ENCODE measurements at regions not wholly inside any gene's neighbourhood (a gene's known extent, or its start where the extent isn't known, plus 50 kb on each side); places are given as distances from the start of the nearest gene placed in this dataset.

DNA sequence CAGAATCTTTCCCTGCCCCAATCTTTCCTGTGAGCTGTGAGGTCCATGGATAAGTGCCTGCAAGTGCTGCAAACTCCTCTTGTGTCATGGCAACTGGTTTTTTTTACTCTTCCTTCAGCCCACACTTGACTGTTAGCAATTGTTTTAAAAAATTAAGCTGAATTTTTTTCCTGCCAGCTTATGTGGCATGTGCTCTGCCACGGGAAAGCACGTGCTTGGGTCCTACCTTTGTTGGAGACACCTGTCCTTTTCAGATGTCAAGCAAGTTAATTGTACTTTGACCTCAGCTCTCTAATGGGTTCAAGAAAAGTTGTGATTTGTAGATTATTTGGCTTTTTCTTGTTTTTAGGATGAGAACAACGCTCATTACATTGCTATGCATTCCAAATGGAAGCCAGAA is 398.5 kb downstream of the NUF2 start:
- Mint-ChIP-seq H3K4me3 (ENCODE audit: unreplicated experiment) (no peak overlapping the region), H3K4me1 (ENCODE audit: low read depth, unreplicated experiment) (no peaks in the 10 kb centered on the region), H3K27me3 (ENCODE audit: insufficient read depth, unreplicated experiment) (peaks cover 2% of the 10 kb centered on the region), H3K9me3 (ENCODE audit: unreplicated experiment) (peaks cover 15% of the 10 kb centered on the region), H3K27ac (ENCODE audit: unreplicated experiment) (no peak overlapping the region), H3K36me3 (ENCODE audit: insufficient read depth, unreplicated experiment) (no peaks in the 10 kb centered on the region)
- ChIA-PET POLR2A (no interaction called here), CTCF (no interaction called here)
- Histone ChIP-seq H3K36me3 (ENCODE audit: control insufficient read depth, insufficient read depth, low read length) (no peaks in the 10 kb centered on the region), H3K27me3 (replicated peaks; ENCODE audit: control insufficient read depth, insufficient read depth, low read length) (no peaks in the 10 kb centered on the region), H3K9me3 (no peaks in the 10 kb centered on the region), H3K4me3 (ENCODE audit: low read depth, low read length) (no peak overlapping the region), H3K4me1 (no peaks in the 10 kb centered on the region)
- intact Hi-C loops (cut with micrococcal nuclease; ENCODE audit: unreplicated experiment), result no loop called here
- DNase-seq, result no peak
- no TSS peak for BruUV-seq (replicated peaks)
- TF ChIP-seq, protein P1, sequence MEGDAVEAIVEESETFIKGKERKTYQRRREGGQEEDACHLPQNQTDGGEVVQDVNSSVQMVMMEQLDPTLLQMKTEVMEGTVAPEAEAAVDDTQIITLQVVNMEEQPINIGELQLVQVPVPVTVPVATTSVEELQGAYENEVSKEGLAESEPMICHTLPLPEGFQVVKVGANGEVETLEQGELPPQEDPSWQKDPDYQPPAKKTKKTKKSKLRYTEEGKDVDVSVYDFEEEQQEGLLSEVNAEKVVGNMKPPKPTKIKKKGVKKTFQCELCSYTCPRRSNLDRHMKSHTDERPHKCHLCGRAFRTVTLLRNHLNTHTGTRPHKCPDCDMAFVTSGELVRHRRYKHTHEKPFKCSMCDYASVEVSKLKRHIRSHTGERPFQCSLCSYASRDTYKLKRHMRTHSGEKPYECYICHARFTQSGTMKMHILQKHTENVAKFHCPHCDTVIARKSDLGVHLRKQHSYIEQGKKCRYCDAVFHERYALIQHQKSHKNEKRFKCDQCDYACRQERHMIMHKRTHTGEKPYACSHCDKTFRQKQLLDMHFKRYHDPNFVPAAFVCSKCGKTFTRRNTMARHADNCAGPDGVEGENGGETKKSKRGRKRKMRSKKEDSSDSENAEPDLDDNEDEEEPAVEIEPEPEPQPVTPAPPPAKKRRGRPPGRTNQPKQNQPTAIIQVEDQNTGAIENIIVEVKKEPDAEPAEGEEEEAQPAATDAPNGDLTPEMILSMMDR (IDR thresholded peaks at IDR 0.05; ENCODE audit: insufficient read depth in 1 of 2, low read depth in 1 of 2, low read length in 1 of 2, severe bottlenecking in 1 of 2, unreplicated experiment in 1 of 2), result no peak

DNA sequence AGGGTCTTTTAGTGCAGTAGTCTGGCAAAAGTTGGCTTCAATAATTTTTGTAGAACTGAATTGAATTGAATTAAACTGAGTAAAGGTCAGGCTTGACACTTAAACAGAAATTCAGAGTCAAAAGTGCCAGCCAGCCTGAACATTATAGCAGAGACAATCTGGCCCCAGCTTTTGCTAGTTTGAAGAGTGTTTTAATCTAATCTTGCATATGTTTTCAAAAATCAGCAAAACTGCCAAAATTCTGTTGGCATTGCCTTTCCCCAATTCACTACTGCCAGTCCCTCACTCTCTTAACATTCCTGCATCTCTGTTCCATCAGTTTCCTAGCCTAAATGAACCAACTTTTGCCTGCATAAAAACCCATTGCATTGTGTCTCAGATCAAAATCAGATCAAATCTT is 403.8 kb downstream of the NUF2 start:
- Mint-ChIP-seq H3K9me3 (ENCODE audit: unreplicated experiment) (peaks cover 9% of the 10 kb centered on the region), H3K27ac (ENCODE audit: unreplicated experiment) (no peak overlapping the region), H3K4me3 (ENCODE audit: unreplicated experiment) (no peak overlapping the region), H3K4me1 (ENCODE audit: low read depth, unreplicated experiment) (no peaks in the 10 kb centered on the region), H3K27me3 (ENCODE audit: insufficient read depth, unreplicated experiment) (peaks cover 2% of the 10 kb centered on the region), H3K36me3 (ENCODE audit: insufficient read depth, unreplicated experiment) (no peaks in the 10 kb centered on the region)
- Histone ChIP-seq H3K27me3 (replicated peaks; ENCODE audit: control insufficient read depth, insufficient read depth, low read length) (no peaks in the 10 kb centered on the region), H3K36me3 (ENCODE audit: control insufficient read depth, insufficient read depth, low read length) (no peaks in the 10 kb centered on the region), H3K4me1 (no peaks in the 10 kb centered on the region), H3K9me3 (no peaks in the 10 kb centered on the region), H3K4me3 (ENCODE audit: low read depth, low read length) (no peak overlapping the region)
- TF ChIP-seq, protein P1 (IDR thresholded peaks at IDR 0.05; ENCODE audit: insufficient read depth in 1 of 2, low read depth in 1 of 2, low read length in 1 of 2, severe bottlenecking in 1 of 2, unreplicated experiment in 1 of 2), result no peak
- CTCF ChIA-PET, result no interaction called here
- POLR2A ChIA-PET, result no interaction called here
- DNase-seq, result no peak
- BruUV-seq (replicated peaks), result no TSS peak
- intact Hi-C loops (cut with micrococcal nuclease; ENCODE audit: unreplicated experiment), result no loop called here

DNA sequence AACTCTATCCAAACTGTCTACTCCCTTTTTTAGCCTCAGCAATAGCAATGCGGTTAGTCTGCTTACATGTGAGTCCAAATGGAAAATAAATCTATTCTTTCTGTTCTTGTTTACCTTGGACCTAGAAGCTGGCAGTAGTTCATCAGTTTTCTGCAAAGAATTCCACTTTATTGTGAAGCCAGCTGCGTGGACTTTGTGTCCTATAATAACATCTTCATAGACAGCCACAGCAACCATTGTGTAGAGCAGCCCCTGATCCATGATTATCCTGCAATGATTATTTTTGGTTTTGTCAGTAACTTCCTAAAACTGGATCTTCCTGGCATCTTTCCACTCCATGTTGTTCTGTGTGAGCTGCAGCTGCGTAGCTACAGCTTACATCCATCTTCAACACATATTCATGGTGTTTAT is 408.7 kb downstream of the NUF2 start:
- CTCF ChIA-PET, result no interaction called here
- no peaks in the 10 kb centered on the region for H3K27me3 Mint-ChIP-seq (ENCODE audit: insufficient read depth, unreplicated experiment)

More for the DNA sequence above, 408.7 kb downstream of the NUF2 start:
- Mint-ChIP-seq H3K9me3 (ENCODE audit: unreplicated experiment) (peaks cover 9% of the 10 kb centered on the region), H3K36me3 (ENCODE audit: insufficient read depth, unreplicated experiment) (no peaks in the 10 kb centered on the region), H3K4me1 (ENCODE audit: low read depth, unreplicated experiment) (no peaks in the 10 kb centered on the region), H3K27ac (ENCODE audit: unreplicated experiment) (no peak overlapping the region), H3K4me3 (ENCODE audit: unreplicated experiment) (no peak overlapping the region)
- POLR2A ChIA-PET, result no interaction called here
- H3K36me3 ChIP-seq (ENCODE audit: control insufficient read depth, insufficient read depth, low read length), result no peaks in the 10 kb centered on the region
- intact Hi-C loops (cut with micrococcal nuclease; ENCODE audit: unreplicated experiment), result no loop called here
- no peaks in the 10 kb centered on the region for H3K9me3 ChIP-seq
- DNase-seq, result no peak
- TF ChIP-seq, protein P1 (IDR thresholded peaks at IDR 0.05; ENCODE audit: insufficient read depth in 1 of 2, low read depth in 1 of 2, low read length in 1 of 2, severe bottlenecking in 1 of 2, unreplicated experiment in 1 of 2), result no peak
- H3K4me3 ChIP-seq (ENCODE audit: low read depth, low read length), result no peak overlapping the region
- no TSS peak for BruUV-seq (replicated peaks)
- no peaks in the 10 kb centered on the region for H3K27me3 ChIP-seq (replicated peaks; ENCODE audit: control insufficient read depth, insufficient read depth, low read length)
- H3K4me1 ChIP-seq, result no peaks in the 10 kb centered on the region
